Stimulated activated effector memory CD8-positive, alpha-beta T cell treated with anti-CD3 and anti-CD28 coated beads, Interleukin-12 subunit alpha, Interleukin-12 subunit beta, amount 100 ng/mL, for 72 hours (primary cell): ENCODE measurements at regions not wholly inside any gene's neighbourhood (a gene's known extent, or its start where the extent isn't known, plus 50 kb on each side); places are given as distances from the start of the nearest gene placed in this dataset.
"Not testable (repeated sequence)": the region's sequence is repeated elsewhere in the genome, so short reads cannot be mapped to it uniquely, and the experiment has no call there.

Experiments
- ATAC-seq: fragments of 150-1000 bp; cut with Tn5 transposase; 2 replicates; pipeline ENCODE4 v1.10.0; 2021
- DNase-seq, 2 donors: peaks; one replicate each; pipeline ENCODE4 v3.0.0; 2021 to 2022; ENCODE audit warnings: low spot score in 2 of 2
- H3K27ac Mint-ChIP-seq: one replicate; pipeline ENCODE4 v1.8.0; 2022; ENCODE audit warnings: mild to moderate bottlenecking, mixed read lengths
- H3K36me3 Mint-ChIP-seq: one replicate; pipeline ENCODE4 v1.8.0; 2022; ENCODE audit warnings: mild to moderate bottlenecking, mixed read lengths
- H3K4me1 Mint-ChIP-seq: one replicate; pipeline ENCODE4 v1.8.0; 2022; ENCODE audit warnings: mixed read lengths
- H3K4me3 Mint-ChIP-seq: one replicate; pipeline ENCODE4 v1.8.0; 2022; ENCODE audit warnings: mild to moderate bottlenecking, mixed read lengths
- H3K9me3 Mint-ChIP-seq: one replicate; pipeline ENCODE4 v1.8.0; 2022; ENCODE audit warnings: mixed read lengths

DNA sequence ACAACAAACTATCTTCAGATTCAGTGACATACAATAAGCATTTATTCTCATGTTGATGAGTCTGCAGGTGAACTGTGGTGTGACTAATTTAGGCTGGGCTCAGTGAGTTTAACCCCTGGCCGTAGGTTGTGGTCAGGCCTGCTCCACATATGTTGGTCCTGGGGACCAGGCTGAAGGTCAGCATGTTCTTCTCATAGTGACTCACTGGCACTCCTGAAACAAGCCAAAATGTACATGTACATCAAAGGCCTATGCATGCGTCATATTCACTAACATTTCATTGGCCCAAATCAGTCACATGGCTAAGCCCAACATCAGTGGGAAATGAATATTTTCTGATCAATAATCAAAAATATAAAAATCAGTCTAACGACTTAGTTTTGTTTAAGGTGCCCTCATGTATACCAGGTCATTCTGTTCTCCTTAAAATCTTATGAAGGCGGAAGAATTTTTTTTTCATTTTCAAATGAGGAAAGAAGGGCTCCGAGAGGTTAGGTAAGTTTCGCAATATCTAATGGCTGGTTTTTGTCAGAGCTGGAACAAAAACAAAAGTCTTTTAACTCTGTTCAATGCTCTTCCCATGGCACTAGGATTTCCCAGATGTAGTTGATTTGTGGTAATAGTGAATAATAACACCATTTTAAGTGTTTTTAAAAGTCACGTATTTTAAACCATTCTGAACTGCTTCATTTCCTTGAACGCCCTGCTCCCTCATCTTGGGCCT is 148.5 kb downstream of the MFSD1 start:
- ATAC-seq (no peak), DNase-seq (no peak)
- H3K36me3 Mint-ChIP-seq, result no peaks in the 10 kb centered on the region
- H3K4me3 Mint-ChIP-seq, result no peak overlapping the region
- H3K27ac Mint-ChIP-seq, result no peak overlapping the region
- peaks cover 3% of the 10 kb centered on the region for H3K9me3 Mint-ChIP-seq
- no peaks in the 10 kb centered on the region for H3K4me1 Mint-ChIP-seq

DNA sequence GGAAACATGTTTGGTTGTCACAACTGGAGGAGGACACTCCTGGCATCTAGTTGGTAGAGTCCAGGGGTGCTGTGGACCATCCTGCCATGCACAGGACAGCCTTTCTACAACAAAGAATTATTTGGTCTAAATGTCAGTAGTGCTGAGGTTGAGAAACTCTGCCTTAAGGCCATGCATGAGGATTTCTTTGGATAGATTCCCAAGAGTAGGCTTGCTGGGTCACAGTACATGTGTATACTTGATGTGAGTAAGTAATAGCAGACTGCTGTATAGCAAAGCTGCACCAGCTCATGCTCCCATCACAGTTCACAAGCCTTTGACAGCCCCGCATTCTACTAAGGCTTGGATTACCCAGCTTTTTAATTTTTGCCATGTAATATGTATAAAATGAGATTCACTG is 151.3 kb downstream of the MFSD1 start:
- ATAC-seq, result no peak
- DNase-seq, result no peak
- Mint-ChIP-seq H3K9me3 (peaks cover 3% of the 10 kb centered on the region), H3K4me3 (no peak overlapping the region), H3K36me3 (no peaks in the 10 kb centered on the region), H3K27ac (no peak overlapping the region), H3K4me1 (no peaks in the 10 kb centered on the region)

DNA sequence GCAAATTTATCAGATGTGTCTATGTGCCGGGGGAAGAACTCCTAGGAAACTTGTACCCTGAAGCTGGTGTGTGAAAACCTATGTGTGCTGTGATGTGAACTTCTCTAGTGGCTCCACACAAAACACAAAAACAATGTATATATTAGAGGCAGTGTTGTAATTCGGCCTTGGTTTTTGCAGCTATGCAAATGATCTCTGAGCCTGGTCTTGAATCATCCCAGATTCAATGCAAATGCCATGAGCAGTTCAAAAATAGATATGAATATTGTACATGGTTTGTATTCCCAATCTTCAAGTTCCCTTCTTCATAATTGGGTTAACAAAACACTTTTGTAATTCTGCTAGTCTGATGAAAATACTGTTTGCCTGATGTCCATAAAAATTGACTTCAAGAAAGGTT is 152.6 kb downstream of the MFSD1 start:
- no peaks in the 10 kb centered on the region for H3K36me3 Mint-ChIP-seq
- no peak overlapping the region for H3K27ac Mint-ChIP-seq
- DNase-seq, result no peak
- H3K9me3 Mint-ChIP-seq, result peaks cover 2% of the 10 kb centered on the region
- H3K4me1 Mint-ChIP-seq, result no peaks in the 10 kb centered on the region
- ATAC-seq, result no peak
- H3K4me3 Mint-ChIP-seq, result no peak overlapping the region

DNA sequence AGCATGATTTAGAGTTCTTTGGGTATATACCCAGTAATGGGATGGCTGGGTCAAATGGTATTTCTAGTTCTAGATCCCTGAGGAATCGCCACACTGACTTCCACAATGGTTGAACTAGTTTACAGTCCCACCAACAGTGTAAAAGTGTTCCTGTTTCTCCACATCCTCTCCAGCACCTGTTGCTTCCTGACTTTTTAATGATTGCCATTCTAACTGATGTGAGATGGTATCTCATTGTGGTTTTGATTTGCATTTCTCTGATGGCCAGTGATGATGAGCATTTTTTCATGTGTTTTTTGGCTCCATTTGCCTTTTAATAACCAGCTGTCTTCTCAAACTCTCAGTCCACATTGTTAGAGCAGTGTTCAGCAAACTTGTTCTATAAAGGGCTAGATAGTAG is 155.9 kb downstream of the MFSD1 start:
- not testable (repeated sequence) for H3K36me3 Mint-ChIP-seq, H3K4me1 Mint-ChIP-seq, H3K4me3 Mint-ChIP-seq, H3K9me3 Mint-ChIP-seq, DNase-seq, ATAC-seq, H3K27ac Mint-ChIP-seq

DNA sequence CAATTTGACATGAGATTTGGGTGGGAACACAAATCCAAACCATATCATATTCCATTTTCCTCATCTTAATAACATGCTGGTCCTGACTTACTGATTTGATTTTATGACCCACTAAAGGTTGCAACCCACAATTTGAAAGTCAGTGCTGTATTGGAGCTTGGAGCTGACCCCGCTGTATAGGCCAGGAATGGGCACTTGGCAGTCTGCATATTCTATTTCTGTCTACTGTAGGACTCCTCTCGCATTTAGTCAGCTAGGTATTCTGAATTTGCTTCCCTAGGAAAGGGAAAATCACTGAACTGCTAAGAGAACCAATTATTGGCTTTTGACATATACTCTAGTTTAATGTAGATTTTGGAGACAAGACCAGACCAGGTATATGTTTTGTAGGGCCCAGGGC is 157.0 kb downstream of the MFSD1 start:
- DNase-seq, result no peak
- H3K9me3 Mint-ChIP-seq, result peaks cover 2% of the 10 kb centered on the region
- no peaks in the 10 kb centered on the region for H3K4me1 Mint-ChIP-seq
- no peak overlapping the region for H3K27ac Mint-ChIP-seq
- no peak overlapping the region for H3K4me3 Mint-ChIP-seq
- ATAC-seq, result no peak
- no peaks in the 10 kb centered on the region for H3K36me3 Mint-ChIP-seq

DNA sequence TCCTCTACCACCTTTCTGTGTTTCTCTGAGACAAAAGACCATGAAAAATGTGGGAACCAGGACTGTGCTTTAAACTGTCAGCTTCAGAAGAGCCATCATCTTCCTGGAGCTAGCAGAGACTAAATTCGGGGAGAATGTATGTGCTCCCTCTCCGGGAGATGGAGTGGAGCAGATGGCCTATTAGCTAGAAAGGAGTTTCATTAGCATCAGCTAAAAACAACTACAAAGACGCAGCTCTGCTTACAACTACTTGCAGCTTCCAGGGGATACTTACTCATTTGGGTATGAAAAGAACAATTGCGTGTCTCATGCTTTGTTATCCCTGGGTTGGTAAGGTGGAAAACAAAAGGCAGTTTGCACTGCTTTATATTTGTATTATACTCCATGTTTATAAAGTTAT is 159.6 kb downstream of the MFSD1 start:
- H3K4me3 Mint-ChIP-seq, result no peak overlapping the region
- peaks cover 2% of the 10 kb centered on the region for H3K9me3 Mint-ChIP-seq
- DNase-seq, result no peak
- no peaks in the 10 kb centered on the region for H3K4me1 Mint-ChIP-seq
- H3K27ac Mint-ChIP-seq, result no peak overlapping the region
- ATAC-seq, result no peak
- no peaks in the 10 kb centered on the region for H3K36me3 Mint-ChIP-seq

DNA sequence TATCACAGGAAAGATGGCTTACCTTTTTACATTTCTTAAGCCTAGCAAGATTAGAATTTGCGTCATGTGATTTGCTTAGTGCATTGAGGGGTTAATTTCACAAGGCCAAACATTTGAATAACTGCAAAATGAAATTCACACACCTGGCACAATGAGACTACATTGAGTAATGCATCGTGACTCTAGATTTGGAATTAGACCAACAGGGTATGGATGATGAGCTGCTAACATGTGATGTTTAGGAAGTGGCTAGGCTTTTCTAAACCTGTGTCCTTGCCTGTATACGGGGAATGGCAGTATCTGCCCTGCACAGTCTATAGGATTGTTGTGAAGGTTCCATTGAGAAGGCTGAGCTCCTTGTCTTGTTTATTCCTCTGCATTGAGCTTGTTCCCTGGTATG is 160.1 kb downstream of the MFSD1 start:
- no peak for ATAC-seq
- Mint-ChIP-seq H3K4me3 (no peak overlapping the region), H3K4me1 (no peaks in the 10 kb centered on the region), H3K36me3 (no peaks in the 10 kb centered on the region), H3K9me3 (peaks cover 2% of the 10 kb centered on the region), H3K27ac (no peak overlapping the region)
- no peak for DNase-seq

DNA sequence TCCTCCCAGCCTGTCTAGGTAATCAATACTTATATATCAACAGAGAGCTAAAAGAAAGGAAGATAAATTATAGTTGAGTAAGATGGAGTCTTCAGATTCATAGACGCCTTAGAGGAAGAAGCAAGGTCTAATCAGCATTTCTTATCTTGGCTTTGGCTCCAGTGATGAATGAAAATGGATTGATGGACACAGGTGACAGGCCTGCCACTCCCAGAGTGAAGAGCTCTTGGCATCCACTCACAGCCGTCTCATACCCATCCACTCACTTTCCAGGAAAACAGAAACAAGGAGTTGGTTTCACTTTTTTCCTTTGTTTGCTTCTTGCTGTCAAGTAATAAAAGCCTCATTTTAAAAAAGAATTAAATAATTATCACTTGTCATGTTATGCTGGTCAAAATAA is 168.2 kb downstream of the MFSD1 start:
- Mint-ChIP-seq H3K9me3 (no peaks in the 10 kb centered on the region), H3K4me1 (no peaks in the 10 kb centered on the region), H3K36me3 (no peaks in the 10 kb centered on the region), H3K27ac (no peak overlapping the region), H3K4me3 (no peak overlapping the region)
- ATAC-seq (no peak), DNase-seq (no peak)

DNA sequence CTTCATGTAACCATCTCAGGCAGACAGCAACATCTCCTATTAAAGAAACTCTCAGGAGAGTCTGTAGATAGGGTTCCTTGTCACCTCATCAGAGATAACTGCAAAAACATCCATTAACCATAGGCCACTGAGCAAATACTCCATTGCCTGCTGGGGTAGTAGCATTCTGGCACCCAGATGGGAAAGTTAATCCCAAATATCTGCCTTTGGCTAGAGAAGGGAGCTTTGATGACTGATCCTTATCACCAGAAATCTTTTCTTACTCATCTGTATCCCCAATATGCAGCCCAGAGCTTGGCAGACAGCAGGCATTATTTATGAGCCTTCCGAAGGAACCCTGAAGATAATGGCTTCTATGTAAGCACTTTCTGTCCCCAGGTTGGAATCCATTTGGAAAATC is 173.1 kb downstream of the MFSD1 start:
- DNase-seq (no peak), ATAC-seq (no peak)
- Mint-ChIP-seq H3K4me3 (no peak overlapping the region), H3K4me1 (no peaks in the 10 kb centered on the region), H3K36me3 (no peaks in the 10 kb centered on the region), H3K27ac (no peak overlapping the region), H3K9me3 (no peaks in the 10 kb centered on the region)

DNA sequence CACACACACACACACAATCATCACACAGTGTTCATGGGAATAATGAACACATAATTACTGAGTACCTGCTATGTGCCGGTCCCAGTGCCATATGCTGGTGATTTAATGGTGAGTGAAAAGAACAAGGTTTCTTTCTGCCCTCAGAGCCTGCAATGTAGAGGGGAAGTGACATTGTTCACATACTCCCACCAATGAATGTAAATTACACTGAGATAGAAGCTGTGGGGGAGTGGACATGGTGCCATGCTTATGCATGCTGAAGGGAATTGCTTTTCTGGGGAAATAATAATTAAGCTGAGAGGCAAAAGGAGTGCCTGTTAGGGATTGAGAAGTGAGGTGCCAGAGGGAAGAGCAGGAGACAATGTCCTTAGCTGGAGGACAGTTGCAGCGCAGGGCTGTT is 175.1 kb downstream of the MFSD1 start:
- Mint-ChIP-seq H3K27ac (no peak overlapping the region), H3K36me3 (no peaks in the 10 kb centered on the region), H3K4me3 (no peak overlapping the region), H3K4me1 (no peaks in the 10 kb centered on the region), H3K9me3 (no peaks in the 10 kb centered on the region)
- no peak for ATAC-seq
- no peak for DNase-seq

DNA sequence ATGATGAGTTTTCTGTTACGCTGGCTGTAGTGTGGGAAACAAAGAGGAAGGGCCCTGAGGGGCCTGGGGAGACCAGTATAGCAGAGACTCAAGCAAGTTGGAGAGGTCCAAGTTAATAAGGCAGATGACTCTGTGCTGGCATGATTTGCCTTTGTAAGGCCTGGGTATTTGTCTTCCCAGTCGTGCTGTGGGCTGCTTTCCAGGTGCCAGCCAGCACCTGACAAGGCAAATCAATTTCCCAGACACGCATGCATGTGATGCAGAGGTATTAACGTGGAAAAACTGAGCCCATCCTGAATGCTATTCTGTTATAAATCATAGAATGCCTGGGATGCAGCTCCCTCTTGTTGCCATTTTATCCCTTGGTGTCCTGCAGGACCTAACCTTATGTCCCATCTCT is 175.6 kb downstream of the MFSD1 start:
- Mint-ChIP-seq H3K9me3 (no peaks in the 10 kb centered on the region), H3K27ac (no peak overlapping the region), H3K4me1 (no peaks in the 10 kb centered on the region), H3K4me3 (no peak overlapping the region), H3K36me3 (no peaks in the 10 kb centered on the region)
- DNase-seq (no peak), ATAC-seq (no peak)

DNA sequence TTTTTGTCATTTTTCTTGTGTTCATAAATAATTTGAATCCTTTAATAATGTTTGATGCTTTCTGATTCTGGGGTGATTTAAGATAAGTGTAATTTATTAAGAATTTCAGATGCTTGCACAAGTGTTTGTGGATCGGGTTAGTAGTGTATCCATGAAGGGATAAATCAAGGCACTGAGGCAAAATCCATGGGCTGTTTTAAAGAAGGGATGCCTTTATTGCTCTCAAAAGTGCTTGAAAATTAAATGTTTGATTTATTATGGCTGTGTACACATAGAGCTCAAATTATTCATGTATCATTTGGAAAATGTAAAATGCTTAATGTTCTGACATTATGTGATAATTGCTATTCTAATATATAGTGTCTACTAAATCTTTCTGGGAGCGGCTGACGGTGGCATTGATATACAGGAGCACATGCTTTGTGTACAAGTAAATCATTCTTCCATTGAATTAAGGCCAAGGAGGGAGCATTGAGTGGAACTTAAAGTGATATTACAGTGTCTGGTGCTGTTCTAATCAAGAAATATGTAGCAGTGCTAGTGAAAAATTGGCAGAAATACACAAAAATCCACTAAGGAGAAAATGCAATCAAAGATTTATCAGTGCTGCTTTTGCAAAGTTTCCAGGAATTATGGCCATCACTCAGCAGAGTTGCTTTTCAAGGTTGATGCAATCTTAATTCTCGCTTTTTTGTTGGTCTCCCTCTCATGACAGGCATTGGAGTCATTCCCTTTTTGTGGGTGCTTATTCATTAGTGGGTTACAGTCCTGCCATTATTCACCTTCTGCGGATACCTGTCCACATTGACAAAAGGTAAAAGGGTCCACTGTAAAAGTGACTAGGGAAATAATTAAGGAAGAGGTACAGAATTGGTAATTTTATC is 181.6 kb downstream of the MFSD1 start:
- Mint-ChIP-seq H3K4me1 (no peaks in the 10 kb centered on the region), H3K9me3 (peaks cover 2% of the 10 kb centered on the region), H3K27ac (no peak overlapping the region), H3K4me3 (no peak overlapping the region), H3K36me3 (no peaks in the 10 kb centered on the region)
- no peak for ATAC-seq
- no peak for DNase-seq

DNA sequence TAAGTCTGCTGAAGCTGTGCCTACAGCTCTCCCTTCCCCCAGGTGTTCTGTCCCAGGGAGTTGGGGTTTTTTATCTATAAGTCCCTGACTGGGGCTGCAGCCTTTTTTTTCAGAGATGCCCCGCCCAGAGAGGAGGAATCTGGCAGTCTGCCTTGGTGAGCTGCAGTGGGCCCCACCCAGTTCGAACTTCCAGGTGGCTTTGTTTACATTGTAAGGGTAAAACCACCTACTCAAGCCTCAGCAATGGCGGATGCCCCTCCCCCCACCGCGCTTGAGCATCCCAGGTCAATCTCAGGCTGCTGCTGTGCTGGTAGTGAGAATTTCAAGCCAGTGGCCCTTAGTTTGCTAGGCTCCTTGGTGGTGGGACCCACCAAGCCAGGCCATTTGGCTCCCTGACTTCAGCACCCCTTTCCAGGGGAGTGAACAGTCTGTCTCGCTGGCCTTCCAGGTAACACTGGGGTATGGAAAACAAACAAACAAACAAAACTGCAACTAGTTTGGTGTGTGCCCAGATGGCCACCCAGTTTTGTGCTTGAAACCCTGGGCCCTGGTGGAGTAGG is 189.4 kb downstream of the MFSD1 start:
- Mint-ChIP-seq H3K9me3 (no peaks in the 10 kb centered on the region), H3K4me3 (no peak overlapping the region), H3K27ac (no peak overlapping the region), H3K36me3 (no peaks in the 10 kb centered on the region), H3K4me1 (no peaks in the 10 kb centered on the region)
- DNase-seq, result no peak
- ATAC-seq, result no peak

DNA sequence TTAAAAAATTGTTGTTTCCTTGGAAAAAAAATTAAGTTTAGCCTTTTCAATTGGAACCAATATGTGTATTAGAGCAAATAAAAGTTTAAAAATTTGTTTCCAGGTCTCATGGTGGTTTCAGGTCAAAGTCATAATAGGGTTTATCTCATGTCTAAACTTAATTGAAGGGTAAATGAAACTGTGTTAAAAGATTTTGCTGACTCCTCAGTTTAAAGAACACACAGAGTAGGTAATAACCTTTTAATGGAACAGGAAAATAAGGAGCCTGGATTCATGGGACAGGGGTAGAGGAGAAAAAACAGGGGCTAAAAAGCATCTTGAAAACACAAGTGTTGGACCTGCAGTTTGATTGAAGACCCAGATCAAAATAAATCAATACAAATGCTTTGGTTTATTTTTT is 190.6 kb downstream of the MFSD1 start:
- no peak overlapping the region for H3K4me3 Mint-ChIP-seq
- ATAC-seq (no peak), DNase-seq (no peak)
- H3K27ac Mint-ChIP-seq, result no peak overlapping the region
- no peaks in the 10 kb centered on the region for H3K9me3 Mint-ChIP-seq
- no peaks in the 10 kb centered on the region for H3K4me1 Mint-ChIP-seq
- no peaks in the 10 kb centered on the region for H3K36me3 Mint-ChIP-seq

DNA sequence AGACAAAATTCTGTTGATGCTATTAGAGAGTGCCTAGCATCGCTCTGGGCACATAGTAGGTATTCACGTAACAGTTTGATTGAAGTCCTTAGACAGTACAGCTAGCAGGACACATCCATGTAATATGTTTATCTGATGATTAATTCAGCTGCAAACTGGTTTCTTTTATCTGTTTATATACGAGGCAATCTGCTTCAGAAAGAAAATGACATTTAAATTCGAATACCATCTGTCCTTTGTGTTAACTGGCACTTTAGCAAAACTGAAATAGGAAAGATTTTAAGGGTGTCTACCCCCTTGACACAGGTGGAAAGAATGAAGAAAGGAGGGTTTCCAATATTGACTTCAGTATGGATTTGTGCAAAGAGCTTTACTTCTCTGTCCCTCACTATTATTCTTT is 192.5 kb downstream of the MFSD1 start:
- no peaks in the 10 kb centered on the region for H3K9me3 Mint-ChIP-seq
- no peaks in the 10 kb centered on the region for H3K4me1 Mint-ChIP-seq
- H3K36me3 Mint-ChIP-seq, result no peaks in the 10 kb centered on the region
- no peak overlapping the region for H3K4me3 Mint-ChIP-seq
- ATAC-seq (no peak), DNase-seq (no peak)
- no peak overlapping the region for H3K27ac Mint-ChIP-seq

DNA sequence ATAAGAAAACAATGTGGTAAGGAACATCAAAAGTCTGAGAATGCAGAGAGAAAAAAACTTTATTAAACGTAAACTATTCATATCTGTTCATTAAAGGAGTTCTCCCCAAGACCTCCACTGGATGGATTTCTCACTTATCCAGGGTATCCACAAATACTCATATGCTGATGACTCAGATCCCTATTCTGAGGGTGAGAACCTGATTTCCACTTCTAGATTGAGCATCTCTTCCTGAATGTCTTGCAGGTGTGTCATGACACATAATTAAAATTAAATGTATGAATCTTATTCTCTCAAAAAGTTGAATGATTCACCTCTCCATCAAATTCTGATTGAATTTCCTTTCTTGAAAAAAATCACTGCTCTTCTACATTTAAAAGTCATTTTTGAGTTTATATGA is 199.9 kb downstream of the MFSD1 start:
- H3K4me1 Mint-ChIP-seq, result no peaks in the 10 kb centered on the region
- no peak overlapping the region for H3K27ac Mint-ChIP-seq
- no peak overlapping the region for H3K4me3 Mint-ChIP-seq
- H3K9me3 Mint-ChIP-seq, result no peaks in the 10 kb centered on the region
- no peaks in the 10 kb centered on the region for H3K36me3 Mint-ChIP-seq
- ATAC-seq (no peak), DNase-seq (no peak)
